SK-N-DZ (cell line): ENCODE measurements at regions not wholly inside any gene's neighbourhood (a gene's known extent, or its start where the extent isn't known, plus 50 kb on each side); places are given as distances from the start of the nearest gene placed in this dataset.
A peak's percentile ranks its signal among the peaks of the same experiment; 100 is the strongest.
"Not testable (repeated sequence)": the region's sequence is repeated elsewhere in the genome, so short reads cannot be mapped to it uniquely, and the experiment has no call there.

Experiments used
- DNase-seq: peaks from one replicate; pipeline ENCODE4 v3.0.0-alpha.2; 2015; ENCODE audit warnings: low spot score

DNA sequence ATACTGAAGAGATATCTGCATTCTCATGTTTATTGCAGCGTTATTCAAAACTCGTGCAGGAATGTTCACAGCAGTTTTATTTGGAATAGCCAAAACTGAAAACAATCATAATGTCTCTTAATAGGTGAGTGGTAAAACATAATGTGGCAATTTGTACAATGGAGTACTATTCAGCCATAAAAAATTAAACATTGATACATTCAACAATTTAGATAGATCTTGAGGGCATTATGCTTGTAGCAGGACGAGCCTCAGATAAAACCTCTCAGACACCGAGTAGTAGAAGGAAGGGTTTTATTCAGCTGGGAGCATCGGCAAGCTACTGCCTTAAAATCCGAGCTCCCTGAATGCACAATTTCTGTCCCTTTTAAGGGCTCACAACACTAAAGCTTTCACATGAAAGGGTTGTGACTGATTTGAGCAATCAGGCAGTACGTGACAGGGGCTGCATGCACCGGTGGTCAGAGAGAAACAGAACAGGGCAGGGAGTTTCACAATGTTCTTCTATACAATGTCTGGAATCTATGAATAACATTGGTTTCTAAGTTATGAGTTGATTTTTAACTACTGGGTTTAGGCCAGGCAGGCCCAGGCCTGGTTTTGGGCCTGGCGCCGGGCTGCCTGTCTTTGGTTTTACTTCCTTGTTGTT, 195.3 kb upstream of the PRSS16 start:
- DNase-seq, result not testable (repeated sequence)

DNA sequence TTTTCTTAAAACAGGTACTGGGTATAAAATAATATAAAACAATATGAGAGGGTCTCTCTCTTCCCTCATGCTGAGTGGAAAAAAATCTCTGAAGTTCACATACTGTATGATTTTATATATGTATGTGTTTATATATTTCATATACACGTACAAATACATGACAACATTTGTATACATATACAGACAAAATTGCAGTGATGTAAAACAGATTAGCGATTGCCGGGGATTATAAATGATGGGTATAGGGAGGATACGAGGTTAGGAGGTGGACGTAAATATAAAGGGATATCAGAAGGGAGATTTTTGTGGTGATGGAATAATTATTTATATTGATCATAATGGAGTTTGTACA, 194.8 kb upstream of the PRSS16 start:
- no peak for DNase-seq

DNA sequence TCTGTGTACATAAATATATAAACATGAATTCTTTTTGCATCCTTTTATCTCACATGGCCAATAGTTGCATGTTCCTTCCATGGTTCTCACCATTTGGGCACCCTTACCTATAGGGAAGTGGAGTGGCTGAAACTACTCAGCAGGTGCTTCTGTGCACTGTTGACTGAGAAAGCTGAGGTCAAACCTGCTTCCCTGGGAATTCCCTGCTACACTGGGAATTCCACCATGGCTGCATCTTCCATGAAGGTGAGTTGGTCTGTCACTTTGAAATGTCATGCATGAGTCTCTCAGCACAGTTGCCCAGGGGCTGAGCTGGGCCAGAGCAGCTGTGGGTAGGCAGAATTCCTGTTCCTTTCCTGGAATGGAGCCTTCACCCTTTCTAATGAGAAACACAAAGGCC, 193.8 kb upstream of the PRSS16 start:
- no peak for DNase-seq

DNA sequence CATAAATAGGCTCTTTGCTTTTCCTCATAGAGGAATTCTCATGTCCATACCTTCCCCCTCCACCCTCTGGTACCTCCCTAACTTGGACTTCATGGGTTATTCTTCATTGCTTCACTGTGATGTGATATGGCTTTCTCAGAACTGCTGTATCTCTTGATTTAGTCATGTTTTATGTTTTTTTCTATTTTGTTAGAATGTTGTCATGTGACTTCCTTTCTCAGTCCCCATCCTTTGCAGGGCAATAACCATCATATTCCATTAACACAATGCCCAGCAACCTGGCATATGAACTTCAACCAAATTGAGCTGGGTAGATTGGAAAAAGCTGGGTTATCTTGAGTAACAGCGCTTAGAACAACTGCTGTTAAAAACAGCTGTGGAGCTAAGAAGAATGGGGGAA, 190.9 kb upstream of the PRSS16 start:
- DNase-seq, result no peak

DNA sequence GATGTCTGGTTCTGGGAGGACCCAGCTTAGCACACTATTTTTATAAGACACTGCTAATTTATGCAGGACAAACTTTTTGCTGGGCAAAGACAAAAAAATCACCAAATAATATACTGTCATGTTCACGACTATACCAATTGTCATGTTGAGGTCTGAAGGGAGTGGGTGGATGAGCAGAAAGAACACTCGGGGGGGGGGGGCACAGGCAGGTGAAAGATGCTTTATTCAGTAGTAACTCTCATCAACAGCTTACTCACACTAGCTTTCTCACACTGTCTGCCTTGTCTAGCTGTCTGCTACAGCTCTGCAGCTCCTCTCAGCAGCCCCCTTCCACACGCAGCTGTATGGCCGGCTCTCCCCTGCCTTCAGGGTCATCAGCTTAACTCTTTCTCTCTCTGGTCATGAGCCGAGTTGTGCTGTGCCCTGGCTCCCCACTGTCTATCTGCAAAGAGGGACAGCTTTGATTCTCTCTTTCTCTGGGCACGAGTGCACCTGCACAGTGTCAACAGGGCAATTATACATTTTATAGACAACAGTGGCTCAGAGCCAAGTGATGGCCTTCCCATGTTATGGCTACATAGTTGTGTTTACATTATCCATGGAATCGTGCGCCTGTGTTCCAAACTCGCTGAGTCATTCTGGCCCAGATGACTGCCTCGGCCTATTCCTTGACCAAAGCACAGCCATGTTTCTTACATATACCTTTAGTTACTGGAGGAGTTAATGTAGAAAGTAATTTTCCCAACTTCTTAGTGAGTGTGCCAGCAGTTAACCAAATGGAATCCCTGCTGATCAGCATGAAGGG, 187.7 kb upstream of the PRSS16 start:
- peak; percentile 69 for DNase-seq

DNA sequence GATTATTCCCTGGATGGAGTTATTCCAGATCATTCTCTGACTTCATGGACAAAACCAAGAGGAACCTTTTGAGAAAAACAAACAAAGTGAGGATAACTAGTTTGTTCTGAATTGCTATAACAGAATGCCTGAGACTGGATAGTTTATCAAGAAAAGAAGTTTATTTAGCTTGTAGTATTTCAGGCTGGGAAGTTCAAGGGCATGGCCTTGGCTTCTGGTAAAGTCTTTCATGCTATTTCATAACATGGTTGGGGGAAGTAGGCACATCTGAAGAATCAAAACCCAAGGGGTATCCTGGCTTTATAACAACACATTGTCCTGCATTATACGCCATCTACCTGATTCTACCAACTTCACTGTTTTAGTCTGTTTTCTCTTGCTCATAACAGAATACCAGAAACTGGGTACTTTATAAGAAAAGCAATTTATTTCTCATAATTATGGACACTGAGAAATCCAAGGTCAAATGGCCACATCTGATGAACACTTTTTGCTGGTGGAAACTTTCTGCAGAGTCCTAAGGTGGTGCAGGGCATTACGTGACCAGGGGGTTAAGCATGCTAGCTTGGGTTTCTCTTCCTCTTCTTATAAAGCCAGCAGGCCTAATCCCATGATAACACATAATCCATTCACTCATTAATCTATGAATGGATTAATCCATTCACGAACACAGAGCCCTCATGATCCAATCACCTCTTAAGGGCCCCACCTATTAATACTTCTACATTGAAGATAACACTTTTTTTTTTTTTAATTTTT, 186.1 kb upstream of the PRSS16 start:
- no peak for DNase-seq

DNA sequence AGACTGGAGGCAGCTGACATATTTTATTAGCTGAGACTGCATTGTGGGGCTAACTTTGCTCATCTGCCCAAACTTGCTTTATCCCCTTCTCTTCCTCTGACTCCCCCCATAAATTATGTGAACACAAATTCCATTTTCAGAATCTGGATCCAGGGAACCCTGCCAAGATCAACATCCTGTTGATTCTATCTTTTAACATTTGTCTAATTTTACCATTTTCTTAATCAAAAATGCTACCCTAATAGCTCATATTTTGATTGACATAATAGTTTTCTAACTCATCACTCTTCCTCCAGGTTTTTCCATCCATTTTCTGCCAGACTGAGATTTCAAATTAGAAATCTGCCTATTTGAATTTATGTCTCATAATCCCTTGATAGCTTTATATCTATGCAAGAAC, 184.7 kb upstream of the PRSS16 start:
- DNase-seq, result no peak

DNA sequence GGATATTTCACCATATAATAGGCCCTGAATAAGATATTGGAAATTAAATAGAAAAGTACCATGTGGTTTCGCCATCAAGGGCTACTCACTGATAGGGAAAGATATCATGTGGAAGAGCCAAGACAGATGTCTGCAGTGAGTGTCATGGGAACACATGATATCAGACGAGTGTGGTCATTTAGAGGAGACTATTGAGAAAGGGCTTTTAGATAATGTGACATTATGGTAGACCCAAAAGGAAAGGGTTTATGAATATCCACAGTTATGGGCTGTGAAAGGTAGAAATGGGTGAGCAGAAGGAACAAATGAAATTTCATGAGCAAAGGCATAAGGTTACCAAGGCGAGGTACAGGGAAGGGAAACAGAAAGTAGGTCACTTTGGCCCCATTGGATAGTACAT, 182.3 kb upstream of the PRSS16 start:
- no peak for DNase-seq

DNA sequence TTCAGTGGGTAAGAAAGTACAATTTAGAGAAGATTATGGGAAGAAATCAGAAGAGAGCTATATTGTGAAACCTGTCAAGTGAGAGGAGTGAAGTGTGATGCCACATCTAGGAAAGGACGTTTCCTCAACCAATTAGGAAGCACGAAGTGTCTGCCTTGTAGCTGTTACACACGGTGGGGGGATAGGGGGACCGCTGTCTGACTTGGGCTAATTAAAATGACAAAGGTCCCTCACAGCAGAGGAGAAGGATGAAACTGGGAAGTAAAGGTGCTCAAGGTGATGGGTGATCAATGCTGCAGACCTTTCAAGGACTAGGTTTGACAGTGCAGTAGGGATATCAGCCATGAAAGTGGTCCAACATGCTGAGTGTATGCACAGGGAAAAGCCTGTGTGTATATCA, 181.1 kb upstream of the PRSS16 start:
- no peak for DNase-seq

DNA sequence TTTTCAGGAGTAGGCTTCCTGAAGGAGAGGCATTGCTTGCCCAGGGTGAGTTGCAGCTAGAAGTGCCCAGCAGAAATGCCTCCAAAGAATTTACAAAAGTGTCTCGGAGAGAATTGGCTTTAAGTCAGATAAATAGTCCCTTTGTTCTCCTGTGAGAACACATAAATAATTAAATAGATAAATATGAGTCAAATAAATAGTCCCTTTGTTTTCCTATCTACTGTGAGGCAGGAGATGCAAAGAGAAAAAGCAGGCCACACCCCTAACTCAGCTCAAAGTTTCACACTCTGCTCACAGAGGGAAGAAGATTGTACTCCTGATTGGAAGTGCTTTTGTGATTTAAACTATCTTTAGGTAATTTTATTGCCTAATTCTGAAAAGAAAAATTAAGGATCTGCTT, 180.7 kb upstream of the PRSS16 start:
- no peak for DNase-seq

DNA sequence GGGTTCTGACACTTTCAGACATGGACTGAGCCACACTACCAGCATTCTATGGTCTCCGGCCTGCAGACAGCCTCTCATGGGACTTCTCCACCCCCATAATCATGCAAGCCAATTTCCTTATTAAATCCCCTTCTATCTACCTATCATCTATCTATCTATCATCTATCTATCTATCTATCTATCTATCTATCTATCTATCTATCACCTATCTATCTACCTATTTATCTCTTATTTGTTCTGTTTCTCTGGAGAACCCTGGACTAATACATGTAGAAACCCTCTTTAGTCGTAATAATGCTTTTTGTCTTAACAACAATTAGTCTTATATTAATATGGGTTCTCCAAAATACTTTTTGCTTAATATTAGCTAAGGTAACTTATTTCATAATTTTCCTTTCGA, 174.1 kb upstream of the PRSS16 start:
- DNase-seq, result no peak

DNA sequence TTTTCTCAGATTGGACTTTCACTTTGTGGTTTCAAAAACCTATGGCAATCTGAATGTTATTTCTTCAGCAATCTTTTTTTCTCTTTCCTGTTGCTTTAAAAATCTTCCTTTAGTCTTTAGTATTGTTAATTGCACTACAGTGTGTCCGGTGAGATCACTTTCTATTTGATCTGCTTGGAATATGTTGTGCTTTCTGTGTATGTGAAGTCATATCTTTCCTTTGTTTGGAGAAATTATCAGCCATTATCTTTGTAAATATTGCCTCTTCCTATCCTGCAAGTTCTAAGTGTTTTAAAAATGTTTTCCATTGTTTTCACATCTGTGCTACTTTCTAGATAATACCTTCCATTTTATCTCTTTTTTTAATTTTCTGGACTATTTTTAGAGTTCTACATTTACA, 171.4 kb upstream of the PRSS16 start:
- no peak for DNase-seq

DNA sequence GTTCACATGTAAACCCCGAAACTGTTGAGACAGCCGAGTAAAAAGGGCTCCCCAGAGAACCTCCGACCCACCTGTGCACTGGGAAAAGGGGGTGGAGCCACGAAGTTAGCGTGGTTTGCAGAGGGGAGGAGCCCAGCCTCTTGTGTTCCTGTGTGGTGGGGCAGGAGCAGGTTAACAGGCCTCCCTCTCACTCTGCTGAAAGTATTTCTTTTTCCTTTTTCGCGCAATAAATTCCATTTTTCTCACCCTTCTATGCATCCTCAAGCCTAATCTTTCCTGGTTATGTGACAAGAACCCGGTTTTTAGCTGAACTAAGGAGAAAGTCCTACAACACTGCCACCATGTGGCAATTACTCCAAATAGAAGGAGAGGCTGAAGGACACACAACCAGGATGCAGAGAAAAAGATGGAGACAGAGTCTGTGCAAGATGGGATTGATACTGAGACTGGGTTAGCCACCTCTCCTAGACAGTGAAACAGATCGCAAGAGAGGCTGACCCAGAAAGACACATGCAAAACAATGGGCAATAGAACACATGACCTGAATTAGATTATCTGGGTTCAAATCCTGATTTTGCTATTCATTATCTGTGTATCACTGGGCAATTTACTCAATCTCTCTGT, 168.7 kb upstream of the PRSS16 start:
- peak; percentile 74 for DNase-seq

DNA sequence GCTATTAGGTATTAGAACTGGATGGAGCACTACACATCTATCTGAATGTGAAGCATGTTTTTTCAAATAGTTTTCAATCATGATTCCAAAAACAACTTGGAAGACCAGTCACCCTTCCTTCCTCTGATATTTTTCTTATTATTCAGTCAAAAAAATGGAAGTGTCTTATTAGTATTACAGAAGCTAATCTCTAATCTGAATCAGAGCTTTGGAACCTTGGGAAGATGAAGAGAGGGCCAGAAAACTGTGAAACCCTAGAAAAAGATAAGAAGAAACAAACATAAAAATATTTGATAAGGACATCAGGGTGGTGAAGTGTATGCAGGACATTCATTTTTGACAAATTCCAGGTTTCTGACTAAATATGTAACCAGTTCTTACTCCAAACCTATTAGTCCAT, 166.3 kb upstream of the PRSS16 start:
- DNase-seq, result no peak

DNA sequence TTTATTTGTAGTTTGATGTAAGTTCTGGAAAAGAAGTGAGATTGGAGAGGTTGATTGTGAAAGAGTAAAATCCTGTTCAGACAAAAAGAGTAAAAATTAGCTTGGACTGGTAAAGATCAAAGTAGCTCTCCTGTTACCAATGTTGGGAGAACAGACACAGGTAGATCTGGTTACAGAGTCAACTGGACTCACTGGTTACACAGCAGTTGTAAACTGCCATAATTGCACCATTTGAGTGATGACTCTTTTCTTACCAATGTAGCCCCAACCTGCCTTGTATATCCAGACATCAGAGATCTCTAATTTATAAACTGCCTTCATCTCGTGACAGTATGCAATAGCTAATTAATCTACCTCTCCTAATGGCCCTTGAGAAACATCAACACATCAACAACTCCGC, 165.6 kb upstream of the PRSS16 start:
- no peak for DNase-seq

DNA sequence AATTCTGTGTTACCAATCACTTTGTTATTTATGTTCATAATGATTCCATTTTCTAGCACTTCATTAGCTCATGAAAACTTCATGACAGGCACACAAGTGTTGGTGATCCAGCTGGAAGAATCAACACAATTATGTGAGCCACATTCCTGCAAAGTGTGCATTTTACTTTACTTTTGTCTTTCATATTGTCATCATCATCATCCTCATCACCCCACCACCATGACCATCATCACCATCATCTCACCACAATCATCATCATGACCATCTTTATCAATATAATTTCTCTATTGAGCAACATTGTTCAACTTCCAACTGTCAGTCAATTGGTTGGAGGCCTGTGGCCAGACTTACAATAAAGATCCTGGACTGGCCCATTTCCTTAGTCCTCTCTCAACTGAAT, 159.4 kb upstream of the PRSS16 start:
- no peak for DNase-seq

DNA sequence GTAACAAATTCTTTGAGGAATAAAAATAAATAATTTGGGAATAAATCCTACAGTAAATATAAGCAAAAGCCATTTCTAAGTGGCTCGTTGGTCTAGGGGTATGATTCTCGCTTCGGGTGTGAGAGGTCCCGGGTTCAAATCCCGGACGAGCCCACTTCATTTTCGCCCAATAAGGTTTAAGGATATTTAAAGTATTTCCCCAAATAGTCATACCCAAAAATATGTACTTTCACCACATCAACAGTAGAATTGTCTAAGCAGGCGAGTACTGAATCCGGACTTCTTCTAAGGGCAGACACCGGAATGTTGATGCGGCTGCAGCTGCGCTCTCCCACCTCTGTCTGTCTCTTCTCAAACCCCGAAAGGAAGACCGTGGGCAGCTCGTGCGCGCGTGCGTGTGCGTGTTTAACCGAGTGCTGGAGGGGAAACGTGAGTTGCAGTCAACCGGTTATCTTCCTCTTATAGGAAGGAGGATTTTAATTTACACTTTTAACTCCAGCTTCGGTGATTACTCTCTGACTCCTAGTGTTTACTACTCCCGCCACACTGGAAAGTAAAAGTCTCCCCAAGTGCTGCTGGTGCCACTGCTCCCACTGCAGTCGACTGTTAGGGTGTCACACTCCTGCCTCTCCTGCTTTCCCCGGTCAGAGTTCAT, 155.7 kb upstream of the PRSS16 start:
- DNase-seq, result peak; percentile 40

DNA sequence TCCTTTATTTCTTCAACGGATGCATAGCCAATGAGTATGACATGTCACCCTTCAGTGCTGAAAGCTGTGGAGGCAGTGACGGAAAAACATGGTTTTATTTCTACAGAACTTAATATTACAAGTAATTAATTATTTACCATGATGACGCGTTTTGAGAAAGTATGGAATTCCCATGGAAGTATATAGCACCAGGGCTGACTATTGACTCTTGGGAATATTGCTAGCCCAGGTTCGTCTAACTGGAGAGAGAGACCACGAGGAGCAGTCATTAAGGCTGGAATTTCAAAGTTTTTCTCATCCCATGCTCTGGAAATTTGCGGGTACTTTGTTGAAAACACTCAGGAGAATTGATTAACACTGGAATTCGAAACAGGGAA, 155.2 kb upstream of the PRSS16 start:
- no peak for DNase-seq

DNA sequence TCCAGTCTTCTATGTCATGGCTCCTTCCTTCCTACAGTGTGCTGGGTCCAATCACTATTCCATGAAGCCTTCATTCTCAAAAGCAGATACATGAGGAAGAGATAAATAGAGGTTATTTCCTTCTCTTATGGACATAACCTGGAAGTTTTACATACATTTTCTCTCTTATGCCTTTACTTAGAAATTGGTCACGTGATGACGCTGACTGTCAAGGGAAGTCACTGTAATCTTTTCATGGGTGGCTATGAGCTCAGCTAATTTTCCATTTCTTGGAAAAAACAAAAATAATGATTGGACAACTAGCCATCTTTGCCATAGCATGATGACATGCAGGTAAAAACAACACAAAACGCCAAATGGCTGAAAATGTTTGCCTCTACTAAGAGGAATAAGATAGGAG, 151.6 kb upstream of the PRSS16 start:
- no peak for DNase-seq

DNA sequence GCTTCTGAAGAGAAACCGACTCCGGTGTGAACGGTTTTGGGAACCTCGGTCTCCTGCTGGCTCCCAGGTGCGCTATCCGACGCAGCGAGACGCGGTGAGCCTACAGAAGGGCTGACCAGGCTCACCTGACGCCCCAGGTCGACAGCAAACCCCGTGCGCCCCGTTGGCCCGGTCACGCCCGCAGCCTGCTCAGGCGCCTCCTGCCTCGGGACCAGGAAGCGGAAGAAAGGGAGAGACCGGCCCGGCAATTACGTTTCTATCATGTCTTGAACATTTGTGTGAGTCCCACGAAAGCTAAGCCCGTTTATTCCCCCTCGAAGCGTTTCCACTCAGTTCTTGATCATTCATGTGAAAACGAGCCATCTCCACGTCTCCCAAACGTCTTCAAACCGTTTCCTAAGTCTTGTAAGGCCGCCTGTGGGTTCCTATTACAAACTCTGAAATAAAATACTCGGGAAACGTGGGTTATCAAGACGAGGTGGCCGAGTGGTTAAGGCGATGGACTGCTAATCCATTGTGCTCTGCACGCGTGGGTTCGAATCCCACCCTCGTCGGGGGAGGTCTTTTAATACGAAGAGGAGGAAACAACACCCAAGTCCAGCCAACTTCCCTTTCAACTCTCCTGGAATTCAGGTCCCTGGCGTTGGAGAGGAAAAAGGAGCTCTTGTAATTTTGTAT, 150.5 kb upstream of the PRSS16 start:
- DNase-seq, result no peak

DNA sequence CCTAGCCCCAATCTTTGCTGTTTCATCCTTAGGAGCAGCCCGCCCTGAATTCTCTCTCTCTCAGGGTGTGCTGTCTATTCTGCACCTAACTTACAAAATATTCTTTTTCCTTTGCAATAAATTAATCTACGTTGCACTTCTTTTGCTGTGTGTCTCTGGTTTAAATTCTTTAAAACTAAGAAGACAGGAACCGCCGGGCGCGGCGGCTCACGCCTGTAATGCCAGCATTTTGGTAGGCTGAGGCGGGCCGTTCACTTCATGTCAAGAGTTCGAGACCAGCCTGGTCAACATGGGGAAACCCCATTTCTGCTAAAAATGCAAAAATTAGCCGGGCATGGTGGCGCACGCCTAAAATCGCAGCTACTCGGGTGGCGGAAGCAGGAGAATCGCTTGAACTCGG, 148.5 kb upstream of the PRSS16 start:
- no peak for DNase-seq
